Lower leg skin (tissue), 3 donors: ENCODE measurements at regions not wholly inside any gene's neighbourhood (a gene's known extent, or its start where the extent isn't known, plus 50 kb on each side); places are given as distances from the start of the nearest gene placed in this dataset.

Experiments
- CTCF ChIP-seq, 3 donors: fragments of 450-650 bp; IDR thresholded peaks; one replicate each; pipeline ENCODE4 v1.5.1; 2016; ENCODE audit warnings: antibody characterized with exemption in 3 of 3, mild to moderate bottlenecking in 3 of 3, moderate library complexity in 2 of 3
- POLR2A ChIP-seq, 2 donors: fragments of 450-650 bp; IDR thresholded peaks; one replicate each; pipeline ENCODE4 v1.6.1; 2016 to 2017; ENCODE audit warnings: antibody characterized with exemption in 2 of 2, mild to moderate bottlenecking in 1 of 2, moderate library complexity in 1 of 2

- TF ChIP-seq CTCF (IDR thresholded peaks at IDR 0.05) (no peak), POLR2A (IDR thresholded peaks at IDR 0.05) (no peak)
These were observed 195.8 kb downstream of the CDRT15L2 start for GRCh38 chr17:20775331-20775730.
